CD8-positive, alpha-beta memory T cell (primary cell): ENCODE measurements at regions not wholly inside any gene's neighbourhood (a gene's known extent, or its start where the extent isn't known, plus 50 kb on each side); places are given as distances from the start of the nearest gene placed in this dataset.

Experiments
- CTCF ChIA-PET: fragments of 350-600 bp; sonication (Branson Sonifier 250); formaldehyde crosslinking; loops from one replicate; lab custom pipeline; 2021; ENCODE audit warnings: antibody characterized with exemption; lab: Charles Lee
- POLR2A ChIA-PET: fragments of 350-600 bp; sonication (Branson Sonifier 250); formaldehyde crosslinking; loops from one replicate; lab custom pipeline; 2021; ENCODE audit warnings: antibody characterized with exemption; lab: Charles Lee
- DNase-seq, 5 donors: peaks; one replicate each; pipeline versions ENCODE4 v3.0.0 to v3.0.0-alpha.2; 2020 to 2022; ENCODE audit warnings: mixed read lengths in 1 of 5
- H3K27ac ChIP-seq: one replicate; pipeline ENCODE4 v1.7.0; 2013; ENCODE audit warnings: low read depth, mild to moderate bottlenecking, low read length, moderate library complexity
- H3K27me3 ChIP-seq: 2 replicates; pipeline ENCODE4 v1.7.0; 2013; ENCODE audit warnings: low read length, mild to moderate bottlenecking; ENCODE audit not compliant: insufficient read depth, poor library complexity, severe bottlenecking
- H3K36me3 ChIP-seq: 2 replicates; pipeline ENCODE4 v1.7.0; 2013; ENCODE audit warnings: mild to moderate bottlenecking, low read length, moderate library complexity; ENCODE audit not compliant: insufficient read depth
- H3K4me1 ChIP-seq: 2 replicates; pipeline ENCODE4 v1.7.0; 2013; ENCODE audit warnings: mild to moderate bottlenecking, low read length, moderate library complexity; ENCODE audit not compliant: insufficient read depth
- H3K4me3 ChIP-seq: 2 replicates; pipeline ENCODE4 v1.7.0; 2013; ENCODE audit warnings: mild to moderate bottlenecking, low read length
- H3K9me3 ChIP-seq: 2 replicates; pipeline ENCODE4 v1.7.0; 2013; ENCODE audit warnings: mild to moderate bottlenecking, low read length
- H3K27ac Mint-ChIP-seq, 8 donors: one replicate each; pipeline ENCODE4 v1.8.0; 2020 to 2021; ENCODE audit warnings: mixed read lengths in 8 of 8, mild to moderate bottlenecking in 6 of 8, inconsistent platforms in 3 of 8, moderate library complexity in 3 of 8
- H3K27me3 Mint-ChIP-seq, 2 donors: one replicate each; pipeline ENCODE4 v1.8.0; 2020 to 2021; ENCODE audit warnings: mixed read lengths in 2 of 2, mild to moderate bottlenecking in 1 of 2, moderate library complexity in 1 of 2
- H3K36me3 Mint-ChIP-seq, 3 donors: one replicate each; pipeline ENCODE4 v1.8.0; 2020 to 2021; ENCODE audit warnings: mixed read lengths in 3 of 3, inconsistent platforms in 1 of 3, mild to moderate bottlenecking in 1 of 3
- H3K4me1 Mint-ChIP-seq, 3 donors: one replicate each; pipeline ENCODE4 v1.8.0; 2020 to 2021; ENCODE audit warnings: mixed read lengths in 3 of 3, inconsistent platforms in 1 of 3, mild to moderate bottlenecking in 1 of 3
- H3K4me3 Mint-ChIP-seq, 7 donors: one replicate each; pipeline ENCODE4 v1.8.0; 2020 to 2021; ENCODE audit warnings: mixed read lengths in 7 of 7, mild to moderate bottlenecking in 6 of 7, moderate library complexity in 4 of 7, inconsistent platforms in 2 of 7
- H3K9me3 Mint-ChIP-seq, 5 donors: one replicate each; pipeline ENCODE4 v1.8.0; 2020 to 2022; ENCODE audit warnings: mixed read lengths in 5 of 5, mild to moderate bottlenecking in 3 of 5, moderate library complexity in 2 of 5, inconsistent platforms in 1 of 5

DNA sequence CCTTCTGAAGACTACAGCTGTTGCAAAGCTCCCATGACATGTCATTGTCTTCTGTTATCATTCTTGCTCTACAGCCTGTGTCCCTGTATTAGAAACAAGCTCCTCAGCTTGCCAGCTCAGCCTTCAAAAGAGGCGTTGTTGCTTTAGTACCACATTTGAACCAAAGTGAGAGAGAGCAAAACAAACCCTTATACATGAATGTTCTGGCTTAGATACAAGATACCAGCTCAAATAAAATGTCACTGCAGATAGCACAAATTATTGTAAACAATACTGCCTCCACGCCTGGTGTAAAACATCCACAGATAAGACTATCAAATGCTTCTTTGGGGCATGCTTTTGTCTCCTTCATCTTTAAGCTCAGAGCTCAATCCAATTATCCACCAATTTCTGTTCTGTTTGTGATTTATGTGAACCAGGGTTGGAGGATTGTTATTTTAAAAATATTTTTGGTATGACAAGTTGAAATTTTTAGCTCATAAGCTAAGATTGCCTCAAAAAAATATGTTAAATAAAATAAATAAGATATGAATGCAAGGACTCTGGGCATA lies 403.6 kb upstream of the CDIN1 start:
- no peak overlapping the region for H3K4me3 ChIP-seq
- POLR2A ChIA-PET, result no interaction called here
- CTCF ChIA-PET, result no interaction called here
- Mint-ChIP-seq H3K36me3 (no peaks in the 10 kb centered on the region), H3K9me3 (no peaks in the 10 kb centered on the region), H3K27me3 (peaks cover 0 to 1% of the 10 kb centered on the region in 2 donors), H3K27ac (no peak overlapping the region), H3K4me1 (no peaks in the 10 kb centered on the region), H3K4me3 (no peak overlapping the region)
- no peak for DNase-seq
- H3K27me3 ChIP-seq, result no peaks in the 10 kb centered on the region
- H3K4me1 ChIP-seq, result no peaks in the 10 kb centered on the region
- no peaks in the 10 kb centered on the region for H3K36me3 ChIP-seq
- no peak overlapping the region for H3K27ac ChIP-seq
- H3K9me3 ChIP-seq, result no peaks in the 10 kb centered on the region

DNA sequence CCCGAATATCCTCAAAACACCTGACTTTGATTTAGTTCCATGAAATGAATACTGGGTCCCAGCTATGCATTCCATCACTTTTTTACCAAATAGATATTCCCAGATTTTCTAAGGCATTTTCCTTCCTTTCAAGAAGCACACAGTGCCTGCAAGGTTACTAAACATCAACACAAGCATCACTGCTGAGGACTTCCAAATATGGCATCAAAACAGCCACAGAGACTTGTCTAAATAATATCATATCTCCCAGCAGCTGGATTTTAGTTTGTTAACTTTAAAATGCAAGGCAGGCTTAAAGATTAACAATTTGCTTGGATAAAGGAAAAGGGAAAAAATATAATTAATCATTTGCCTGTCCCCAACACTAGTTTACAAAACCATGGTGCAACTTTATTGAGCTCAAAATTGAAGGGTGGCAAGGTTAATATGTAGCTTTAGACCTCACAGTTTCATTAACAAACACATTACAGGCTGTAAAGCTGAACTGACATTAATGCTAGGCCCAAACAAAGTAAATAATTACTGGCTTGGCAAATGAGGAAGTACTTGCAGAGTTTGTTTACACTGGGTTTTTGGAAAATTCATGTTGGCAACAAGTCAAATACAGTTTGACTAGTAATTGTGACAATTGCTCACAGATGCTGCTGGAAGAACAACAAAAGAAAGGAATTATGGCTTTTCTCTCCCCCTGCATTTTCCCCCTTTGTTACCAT lies 401.7 kb upstream of the CDIN1 start:
- ChIA-PET CTCF (no interaction called here), POLR2A (no interaction called here)
- no peak overlapping the region for H3K27ac Mint-ChIP-seq
- Histone ChIP-seq H3K4me3 (no peak overlapping the region), H3K36me3 (no peaks in the 10 kb centered on the region), H3K9me3 (no peaks in the 10 kb centered on the region), H3K4me1 (no peaks in the 10 kb centered on the region), H3K27ac (no peak overlapping the region), H3K27me3 (no peaks in the 10 kb centered on the region)
- no peaks in the 10 kb centered on the region for H3K36me3 Mint-ChIP-seq
- no peak overlapping the region for H3K4me3 Mint-ChIP-seq
- H3K27me3 Mint-ChIP-seq, result peaks cover 0 to 1% of the 10 kb centered on the region in 2 donors
- peaks cover 0 to 3% (median 0%) of the 10 kb centered on the region in 5 donors for H3K9me3 Mint-ChIP-seq
- H3K4me1 Mint-ChIP-seq, result no peaks in the 10 kb centered on the region
- no peak for DNase-seq

DNA sequence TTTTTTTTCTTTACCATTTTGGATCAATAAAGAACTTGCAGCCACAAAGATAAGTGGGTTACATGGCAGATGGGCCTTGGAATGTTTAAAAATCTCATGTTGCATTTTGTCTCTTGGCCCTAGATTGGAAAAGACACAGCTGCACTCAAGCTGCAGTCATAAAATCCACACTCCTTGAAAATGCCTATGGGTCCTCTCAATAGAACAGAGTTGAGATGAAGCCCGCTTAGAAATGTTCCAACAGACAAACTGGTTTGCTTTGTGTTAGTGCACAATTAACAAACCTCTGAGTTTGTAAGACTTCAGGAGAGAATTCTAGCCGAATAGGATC lies 401.2 kb upstream of the CDIN1 start:
- Mint-ChIP-seq H3K27me3 (peaks cover 0 to 1% of the 10 kb centered on the region in 2 donors), H3K4me1 (no peaks in the 10 kb centered on the region), H3K27ac (no peak overlapping the region), H3K4me3 (no peak overlapping the region), H3K9me3 (peaks cover 0 to 5% (median 0%) of the 10 kb centered on the region in 5 donors), H3K36me3 (no peaks in the 10 kb centered on the region)
- DNase-seq, result no peak
- CTCF ChIA-PET, result no interaction called here
- Histone ChIP-seq H3K9me3 (no peaks in the 10 kb centered on the region), H3K4me1 (no peaks in the 10 kb centered on the region), H3K36me3 (no peaks in the 10 kb centered on the region), H3K4me3 (no peak overlapping the region), H3K27ac (no peak overlapping the region), H3K27me3 (no peaks in the 10 kb centered on the region)
- POLR2A ChIA-PET, result no interaction called here

GRCh38 chr15:36183201-36183600 lies 396.2 kb upstream of the CDIN1 start:
- peaks cover 0 to 1% of the 10 kb centered on the region in 2 donors for H3K27me3 Mint-ChIP-seq
- H3K4me3 Mint-ChIP-seq, result no peak overlapping the region

GRCh38 chr15:36185438-36185837 lies 394.0 kb upstream of the CDIN1 start:
- H3K4me3 ChIP-seq, result no peak overlapping the region
- Mint-ChIP-seq H3K27me3 (no peaks in the 10 kb centered on the region), H3K4me3 (no peak overlapping the region), H3K9me3 (peaks cover 0 to 9% (median 5%) of the 10 kb centered on the region in 5 donors), H3K4me1 (no peaks in the 10 kb centered on the region), H3K36me3 (no peaks in the 10 kb centered on the region), H3K27ac (no peak overlapping the region)
- H3K27ac ChIP-seq, result no peak overlapping the region
- no peaks in the 10 kb centered on the region for H3K9me3 ChIP-seq
- no peaks in the 10 kb centered on the region for H3K4me1 ChIP-seq
- DNase-seq, result no peak
- no peaks in the 10 kb centered on the region for H3K36me3 ChIP-seq
- CTCF ChIA-PET, result no interaction called here
- POLR2A ChIA-PET, result no interaction called here
- no peaks in the 10 kb centered on the region for H3K27me3 ChIP-seq

More at GRCh38 chr15:36183201-36183600, 396.2 kb upstream of the CDIN1 start:
- no peak for DNase-seq
- H3K9me3 Mint-ChIP-seq, result peaks cover 0 to 6% (median 5%) of the 10 kb centered on the region in 5 donors
- POLR2A ChIA-PET, result no interaction called here
- H3K9me3 ChIP-seq, result no peaks in the 10 kb centered on the region
- H3K27me3 ChIP-seq, result no peaks in the 10 kb centered on the region
- no peaks in the 10 kb centered on the region for H3K36me3 Mint-ChIP-seq
- no peak overlapping the region for H3K27ac ChIP-seq
- no peaks in the 10 kb centered on the region for H3K4me1 Mint-ChIP-seq
- H3K36me3 ChIP-seq, result no peaks in the 10 kb centered on the region
- CTCF ChIA-PET, result no interaction called here
- H3K4me1 ChIP-seq, result no peaks in the 10 kb centered on the region
- no peak overlapping the region for H3K4me3 ChIP-seq
- no peak overlapping the region for H3K27ac Mint-ChIP-seq

- H3K27me3 Mint-ChIP-seq, result no peaks in the 10 kb centered on the region
- Histone ChIP-seq H3K27ac (no peak overlapping the region), H3K36me3 (no peaks in the 10 kb centered on the region), H3K27me3 (no peaks in the 10 kb centered on the region), H3K4me1 (no peaks in the 10 kb centered on the region), H3K4me3 (no peak overlapping the region), H3K9me3 (no peaks in the 10 kb centered on the region)
- DNase-seq, result no peak
- ChIA-PET POLR2A (no interaction called here), CTCF (no interaction called here)
- H3K4me3 Mint-ChIP-seq, result no peak overlapping the region
- H3K9me3 Mint-ChIP-seq, result peaks cover 0 to 9% (median 6%) of the 10 kb centered on the region in 5 donors
- no peaks in the 10 kb centered on the region for H3K4me1 Mint-ChIP-seq
- H3K36me3 Mint-ChIP-seq, result no peaks in the 10 kb centered on the region
- no peak overlapping the region for H3K27ac Mint-ChIP-seq
Observed at GRCh38 chr15:36185845-36186244, 393.6 kb upstream of the CDIN1 start.

- H3K4me1 Mint-ChIP-seq, result no peaks in the 10 kb centered on the region
- DNase-seq, result no peak
- H3K4me3 ChIP-seq, result no peak overlapping the region
- peak overlapping the region in 1 of 8 donors; percentile 41 for H3K27ac Mint-ChIP-seq
- H3K27me3 Mint-ChIP-seq, result no peaks in the 10 kb centered on the region
- POLR2A ChIA-PET, result no interaction called here
- H3K36me3 Mint-ChIP-seq, result no peaks in the 10 kb centered on the region
- H3K36me3 ChIP-seq, result no peaks in the 10 kb centered on the region
- H3K27ac ChIP-seq, result no peak overlapping the region
- H3K4me1 ChIP-seq, result no peaks in the 10 kb centered on the region
- no peak overlapping the region for H3K4me3 Mint-ChIP-seq
- peaks cover 0 to 9% (median 6%) of the 10 kb centered on the region in 5 donors for H3K9me3 Mint-ChIP-seq
- H3K9me3 ChIP-seq, result no peaks in the 10 kb centered on the region
- CTCF ChIA-PET, result no interaction called here
- H3K27me3 ChIP-seq, result no peaks in the 10 kb centered on the region
Observed at GRCh38 chr15:36186376-36186775, 393.1 kb upstream of the CDIN1 start.

DNA sequence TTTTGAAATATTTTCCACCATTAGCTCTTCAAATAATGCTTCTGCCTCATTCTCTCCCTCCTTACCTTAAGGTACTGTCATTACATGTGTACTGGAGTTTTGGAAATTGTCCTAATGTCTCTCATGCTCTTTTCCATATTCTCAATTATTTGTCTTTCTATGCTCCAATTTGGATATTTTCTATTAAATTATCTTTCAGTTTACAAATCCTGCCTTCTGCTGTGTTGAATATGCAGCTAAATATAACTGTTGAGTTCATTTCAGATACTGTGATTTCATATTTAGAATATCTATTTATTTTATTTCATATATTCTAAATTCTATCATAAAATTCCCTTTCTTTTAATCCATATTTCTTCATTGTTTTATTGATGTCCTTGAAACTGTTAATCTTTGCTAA lies 388.0 kb upstream of the CDIN1 start:
- DNase-seq, result no peak
- H3K27me3 ChIP-seq, result no peaks in the 10 kb centered on the region
- Mint-ChIP-seq H3K9me3 (peaks cover 0 to 4% (median 2%) of the 10 kb centered on the region in 5 donors), H3K27ac (no peak overlapping the region), H3K36me3 (no peaks in the 10 kb centered on the region), H3K4me3 (no peak overlapping the region), H3K27me3 (no peaks in the 10 kb centered on the region), H3K4me1 (no peaks in the 10 kb centered on the region)
- H3K9me3 ChIP-seq, result no peaks in the 10 kb centered on the region
- ChIA-PET POLR2A (no interaction called here), CTCF (no interaction called here)
- no peaks in the 10 kb centered on the region for H3K36me3 ChIP-seq
- H3K4me3 ChIP-seq, result no peak overlapping the region
- H3K27ac ChIP-seq, result no peak overlapping the region
- no peaks in the 10 kb centered on the region for H3K4me1 ChIP-seq
